ENCODE measurements at regions not wholly inside any gene's neighbourhood (a gene's known extent, or its start where the extent isn't known, plus 50 kb on each side); places are given as distances from the start of the nearest gene placed in this dataset.

DNA sequence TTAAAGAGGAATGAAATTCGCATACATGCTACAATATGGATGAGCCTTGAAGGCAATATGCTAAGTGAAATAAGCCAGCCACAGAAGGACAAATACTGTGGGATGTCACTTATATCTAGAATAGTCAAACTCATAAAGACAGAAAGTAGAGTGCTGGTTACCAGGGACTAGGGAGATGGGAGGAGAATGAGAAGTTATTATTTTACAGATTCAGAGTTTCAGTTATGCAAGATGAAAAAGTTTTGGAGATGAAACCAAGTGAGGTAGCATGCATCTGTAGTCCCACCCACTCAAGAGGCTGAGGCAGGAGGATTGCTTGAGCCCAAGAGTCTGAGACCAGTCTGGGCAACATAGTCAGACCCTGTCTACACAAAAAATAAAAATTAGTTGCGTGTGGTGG lies 82.5 kb upstream of the ARID1B start:
- Histone ChIP-seq H2AFZ (ENCODE audit: low read length) (no peak overlapping the region), H3K4me2 (ENCODE audit: low read depth, low read length) (no peak overlapping the region), H3K79me2 (ENCODE audit: low read length) (no peaks in the 10 kb centered on the region), H3F3A (ENCODE audit: insufficient read depth, low read length) (peaks cover 16% of the 10 kb centered on the region), H3K9me3 (replicated peaks; ENCODE audit: insufficient read depth, low read length) (no peaks in the 10 kb centered on the region), H3K27ac (ENCODE audit: low read length) (no peak overlapping the region), H3K9me2 (replicated peaks; ENCODE audit: insufficient read depth, low read length) (no peaks in the 10 kb centered on the region), H3K9ac (ENCODE audit: low read length) (no peak overlapping the region), H4K20me1 (ENCODE audit: insufficient read depth, low read length) (no peaks in the 10 kb centered on the region), H3K27me3 (replicated peaks; ENCODE audit: insufficient read depth, low read length) (no peaks in the 10 kb centered on the region), H3K4me1 (ENCODE audit: low read length) (peaks cover 27% of the 10 kb centered on the region), H3K4me3 (ENCODE audit: low read length) (no peak overlapping the region), H3K36me3 (replicated peaks; ENCODE audit: insufficient read depth, low read length) (no peaks in the 10 kb centered on the region)
- TF ChIP-seq EZH2 (optimal IDR thresholded peaks at IDR 0.05; ENCODE audit: low read depth, low read length) (no peak), EZH2phosphoT487 (IDR thresholded peaks at IDR 0.05; ENCODE audit: low read length) (no peak)
- TF ChIP-seq, protein P1, sequence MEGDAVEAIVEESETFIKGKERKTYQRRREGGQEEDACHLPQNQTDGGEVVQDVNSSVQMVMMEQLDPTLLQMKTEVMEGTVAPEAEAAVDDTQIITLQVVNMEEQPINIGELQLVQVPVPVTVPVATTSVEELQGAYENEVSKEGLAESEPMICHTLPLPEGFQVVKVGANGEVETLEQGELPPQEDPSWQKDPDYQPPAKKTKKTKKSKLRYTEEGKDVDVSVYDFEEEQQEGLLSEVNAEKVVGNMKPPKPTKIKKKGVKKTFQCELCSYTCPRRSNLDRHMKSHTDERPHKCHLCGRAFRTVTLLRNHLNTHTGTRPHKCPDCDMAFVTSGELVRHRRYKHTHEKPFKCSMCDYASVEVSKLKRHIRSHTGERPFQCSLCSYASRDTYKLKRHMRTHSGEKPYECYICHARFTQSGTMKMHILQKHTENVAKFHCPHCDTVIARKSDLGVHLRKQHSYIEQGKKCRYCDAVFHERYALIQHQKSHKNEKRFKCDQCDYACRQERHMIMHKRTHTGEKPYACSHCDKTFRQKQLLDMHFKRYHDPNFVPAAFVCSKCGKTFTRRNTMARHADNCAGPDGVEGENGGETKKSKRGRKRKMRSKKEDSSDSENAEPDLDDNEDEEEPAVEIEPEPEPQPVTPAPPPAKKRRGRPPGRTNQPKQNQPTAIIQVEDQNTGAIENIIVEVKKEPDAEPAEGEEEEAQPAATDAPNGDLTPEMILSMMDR (IDR thresholded peaks at IDR 0.05; ENCODE audit: low read length) = no peak
- DNase-seq = no peak

DNA sequence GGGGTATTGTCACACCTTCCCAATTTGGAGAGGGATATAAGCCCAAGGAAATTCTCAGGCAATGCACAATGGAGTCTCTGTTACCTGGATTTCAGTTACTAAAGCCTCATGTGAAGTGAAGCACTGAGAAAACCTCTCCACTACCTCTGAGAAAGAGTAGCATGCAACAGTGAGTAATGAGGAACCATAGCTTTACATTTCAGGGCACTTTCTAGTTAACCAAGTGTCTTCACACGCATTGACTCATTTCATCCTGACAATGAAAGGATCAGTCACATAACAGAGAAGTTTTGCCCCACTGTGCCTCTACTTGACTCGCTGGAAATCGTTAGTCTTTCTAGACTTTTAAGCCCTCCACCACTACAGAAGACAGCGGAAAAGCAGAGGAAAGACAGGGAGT lies 86.2 kb upstream of the ARID1B start:
- no peaks in the 10 kb centered on the region for H3K9me2 ChIP-seq (replicated peaks; ENCODE audit: insufficient read depth, low read length)
- H3K4me1 ChIP-seq (ENCODE audit: low read length) = peaks cover 2% of the 10 kb centered on the region
- H3K27ac ChIP-seq (ENCODE audit: low read length) = no peak overlapping the region
- H3K36me3 ChIP-seq (replicated peaks; ENCODE audit: insufficient read depth, low read length) = no peaks in the 10 kb centered on the region
- no peak overlapping the region for H3K4me3 ChIP-seq (ENCODE audit: low read length)
- H3K79me2 ChIP-seq (ENCODE audit: low read length) = no peaks in the 10 kb centered on the region
- H4K20me1 ChIP-seq (ENCODE audit: insufficient read depth, low read length) = no peaks in the 10 kb centered on the region
- H3K9ac ChIP-seq (ENCODE audit: low read length) = no peak overlapping the region
- H3K27me3 ChIP-seq (replicated peaks; ENCODE audit: insufficient read depth, low read length) = no peaks in the 10 kb centered on the region
- TF ChIP-seq, protein P1 (IDR thresholded peaks at IDR 0.05; ENCODE audit: low read length) = no peak
- TF ChIP-seq EZH2 (optimal IDR thresholded peaks at IDR 0.05; ENCODE audit: low read depth, low read length) (no peak), EZH2phosphoT487 (IDR thresholded peaks at IDR 0.05; ENCODE audit: low read length) (no peak)
- no peaks in the 10 kb centered on the region for H3K9me3 ChIP-seq (replicated peaks; ENCODE audit: insufficient read depth, low read length)
- no peak overlapping the region for H2AFZ ChIP-seq (ENCODE audit: low read length)
- no peak overlapping the region for H3K4me2 ChIP-seq (ENCODE audit: low read depth, low read length)
- peaks cover 9% of the 10 kb centered on the region for H3F3A ChIP-seq (ENCODE audit: insufficient read depth, low read length)
- DNase-seq = no peak

DNA sequence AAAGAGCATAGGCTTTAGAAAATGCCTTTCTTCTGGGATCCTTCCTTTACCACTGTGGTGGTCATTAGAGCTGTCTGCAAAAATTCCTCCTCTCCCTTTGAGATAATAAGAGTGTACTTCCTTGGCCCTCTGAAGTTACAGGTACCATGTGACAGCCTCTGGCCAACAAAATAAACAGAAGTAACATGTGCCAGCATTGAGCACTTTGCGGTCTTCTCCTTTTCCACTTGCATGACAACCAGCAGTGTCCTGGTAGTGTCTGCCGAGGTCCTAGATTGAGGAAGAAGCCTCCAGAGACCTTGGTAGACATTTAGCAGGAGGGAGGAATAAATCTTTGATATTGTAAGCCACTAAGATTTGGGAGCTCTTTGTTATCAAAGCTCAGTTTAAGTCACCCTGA lies 87.5 kb upstream of the ARID1B start:
- Histone ChIP-seq H3K27me3 (replicated peaks; ENCODE audit: insufficient read depth, low read length) (no peaks in the 10 kb centered on the region), H3K9me3 (replicated peaks; ENCODE audit: insufficient read depth, low read length) (no peaks in the 10 kb centered on the region), H3K27ac (ENCODE audit: low read length) (no peak overlapping the region), H2AFZ (ENCODE audit: low read length) (no peak overlapping the region), H4K20me1 (ENCODE audit: insufficient read depth, low read length) (no peaks in the 10 kb centered on the region), H3K4me3 (ENCODE audit: low read length) (no peak overlapping the region), H3K79me2 (ENCODE audit: low read length) (no peaks in the 10 kb centered on the region), H3F3A (ENCODE audit: insufficient read depth, low read length) (peaks cover 9% of the 10 kb centered on the region), H3K9ac (ENCODE audit: low read length) (no peak overlapping the region), H3K36me3 (replicated peaks; ENCODE audit: insufficient read depth, low read length) (no peaks in the 10 kb centered on the region), H3K9me2 (replicated peaks; ENCODE audit: insufficient read depth, low read length) (no peaks in the 10 kb centered on the region), H3K4me2 (ENCODE audit: low read depth, low read length) (no peak overlapping the region), H3K4me1 (ENCODE audit: low read length) (peaks cover 7% of the 10 kb centered on the region)
- no peak for DNase-seq
- TF ChIP-seq EZH2 (optimal IDR thresholded peaks at IDR 0.05; ENCODE audit: low read depth, low read length) (no peak), EZH2phosphoT487 (IDR thresholded peaks at IDR 0.05; ENCODE audit: low read length) (no peak)
- TF ChIP-seq, protein P1 (IDR thresholded peaks at IDR 0.05; ENCODE audit: low read length) = no peak
